ENCODE measurements at regions not wholly inside any gene's neighbourhood (a gene's known extent, or its start where the extent isn't known, plus 50 kb on each side); places are given as distances from the start of the nearest gene placed in this dataset.
"Not testable (repeated sequence)": the region's sequence is repeated elsewhere in the genome, so short reads cannot be mapped to it uniquely, and the experiment has no call there.

DNA sequence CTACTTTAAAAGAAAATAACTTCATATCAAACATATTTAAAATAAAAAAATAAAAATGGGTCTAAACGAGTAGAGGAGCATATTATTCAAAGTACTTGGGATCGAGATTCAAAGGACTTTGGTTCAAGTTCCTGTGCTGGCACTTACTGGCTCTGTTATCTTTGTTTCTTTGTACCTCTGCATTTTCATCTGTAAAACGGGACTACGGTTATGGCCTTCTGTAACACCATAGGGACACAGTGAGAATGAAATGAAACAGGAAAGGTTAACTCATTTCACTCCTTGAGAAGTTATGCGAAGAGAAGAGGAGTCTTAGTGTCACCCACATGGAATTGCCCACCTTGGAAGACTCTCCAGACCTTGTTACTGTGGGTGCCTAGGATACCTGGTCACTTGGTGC is 379.1 kb upstream of the CCL2 start:
- Histone ChIP-seq H3K36me3 (ENCODE audit: insufficient read depth, insufficient read length, low read length) (no peaks in the 10 kb centered on the region), H3K27me3 (ENCODE audit: insufficient read depth, insufficient read length) (no peaks in the 10 kb centered on the region), H3K4me1 (ENCODE audit: insufficient read depth, insufficient read length) (no peaks in the 10 kb centered on the region), H3K9ac (ENCODE audit: insufficient read length, low read depth) (no peak overlapping the region), H3K9me3 (ENCODE audit: insufficient read depth, low read length) (no peaks in the 10 kb centered on the region), H3K4me3 (ENCODE audit: insufficient read length, low read depth) (no peak overlapping the region)
- DNase-seq (ENCODE audit: low read depth, low spot score), result no peak
- no peak for TF ChIP-seq YY1 (IDR thresholded peaks at IDR 0.05; ENCODE audit: insufficient read depth, insufficient read length)
- TF ChIP-seq ZNF274 (IDR thresholded peaks at IDR 0.05; ENCODE audit: low read depth, low read length), result no peak
- TF ChIP-seq SUZ12 (IDR thresholded peaks at IDR 0.05; ENCODE audit: extremely low read depth, insufficient read depth, insufficient read length), result no peak

DNA sequence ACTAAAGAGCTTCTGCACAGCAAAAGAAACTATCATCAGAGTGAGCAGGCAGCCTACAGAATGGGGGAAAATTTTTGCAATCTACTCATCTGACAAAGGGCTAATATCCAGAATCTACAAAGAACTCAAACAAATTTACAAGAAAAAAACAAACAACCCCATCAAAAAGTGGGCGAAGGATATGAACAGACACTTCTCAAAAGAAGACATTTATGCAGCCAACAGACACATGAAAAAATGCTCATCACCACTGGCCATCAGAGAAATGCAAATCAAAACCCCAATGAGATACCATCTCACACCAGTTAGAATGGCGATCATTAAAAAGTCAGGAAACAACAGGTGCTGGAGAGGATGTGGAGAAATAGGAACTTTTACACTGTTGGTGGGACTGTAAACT is 372.8 kb upstream of the CCL2 start:
- not testable (repeated sequence) for H3K9ac ChIP-seq (ENCODE audit: insufficient read length, low read depth); DNase-seq (ENCODE audit: low read depth, low spot score); H3K27me3 ChIP-seq (ENCODE audit: insufficient read depth, insufficient read length); H3K4me3 ChIP-seq (ENCODE audit: insufficient read length, low read depth); H3K4me1 ChIP-seq (ENCODE audit: insufficient read depth, insufficient read length); H3K9me3 ChIP-seq (ENCODE audit: insufficient read depth, low read length); H3K36me3 ChIP-seq (ENCODE audit: insufficient read depth, insufficient read length, low read length)

DNA sequence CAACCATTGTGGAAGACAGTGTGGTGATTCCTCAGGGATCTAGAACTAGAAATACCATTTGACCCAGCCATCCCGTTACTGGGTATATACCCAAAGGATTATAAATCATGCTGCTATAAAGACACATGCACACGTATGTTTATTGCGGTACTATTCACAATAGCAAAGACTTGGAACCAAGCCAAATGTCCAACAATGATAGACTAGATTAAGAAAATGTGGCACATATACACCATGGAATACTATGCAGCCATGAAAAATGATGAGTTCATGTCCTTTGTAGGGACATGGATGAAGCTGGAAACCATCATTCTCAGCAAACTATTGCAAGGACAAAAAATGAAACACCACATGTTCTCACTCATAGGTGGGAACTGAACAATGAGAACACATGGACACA is 372.4 kb upstream of the CCL2 start:
- H3K9ac ChIP-seq (ENCODE audit: insufficient read length, low read depth); H3K4me1 ChIP-seq (ENCODE audit: insufficient read depth, insufficient read length); DNase-seq (ENCODE audit: low read depth, low spot score): not testable (repeated sequence)

GRCh38 chr17:33888455-33888854 is 366.6 kb upstream of the CCL2 start:
- H3K27me3 ChIP-seq (ENCODE audit: insufficient read depth, insufficient read length), result no peaks in the 10 kb centered on the region
- no peaks in the 10 kb centered on the region for H3K36me3 ChIP-seq (ENCODE audit: insufficient read depth, insufficient read length, low read length)
- DNase-seq (ENCODE audit: low read depth, low spot score), result no peak
- no peak overlapping the region for H3K4me3 ChIP-seq (ENCODE audit: insufficient read length, low read depth)
- no peak for TF ChIP-seq SUZ12 (IDR thresholded peaks at IDR 0.05; ENCODE audit: extremely low read depth, insufficient read depth, insufficient read length)
- TF ChIP-seq YY1 (IDR thresholded peaks at IDR 0.05; ENCODE audit: insufficient read depth, insufficient read length), result no peak
- TF ChIP-seq ZNF274 (IDR thresholded peaks at IDR 0.05; ENCODE audit: low read depth, low read length), result no peak
- no peak overlapping the region for H3K9ac ChIP-seq (ENCODE audit: insufficient read length, low read depth)
- no peaks in the 10 kb centered on the region for H3K9me3 ChIP-seq (ENCODE audit: insufficient read depth, low read length)
- H3K4me1 ChIP-seq (ENCODE audit: insufficient read depth, insufficient read length), result no peaks in the 10 kb centered on the region

More for the DNA sequence above, 372.4 kb upstream of the CCL2 start:
- not testable (repeated sequence) for H3K9me3 ChIP-seq (ENCODE audit: insufficient read depth, low read length); H3K36me3 ChIP-seq (ENCODE audit: insufficient read depth, insufficient read length, low read length); H3K4me3 ChIP-seq (ENCODE audit: insufficient read length, low read depth); H3K27me3 ChIP-seq (ENCODE audit: insufficient read depth, insufficient read length)

- TF ChIP-seq SUZ12 (IDR thresholded peaks at IDR 0.05; ENCODE audit: extremely low read depth, insufficient read depth, insufficient read length), result no peak
- no peak for TF ChIP-seq YY1 (IDR thresholded peaks at IDR 0.05; ENCODE audit: insufficient read depth, insufficient read length)
- TF ChIP-seq ZNF274 (IDR thresholded peaks at IDR 0.05; ENCODE audit: low read depth, low read length), result no peak
- Histone ChIP-seq H3K9ac (ENCODE audit: insufficient read length, low read depth) (no peak overlapping the region), H3K4me1 (ENCODE audit: insufficient read depth, insufficient read length) (no peaks in the 10 kb centered on the region), H3K27me3 (ENCODE audit: insufficient read depth, insufficient read length) (no peaks in the 10 kb centered on the region), H3K4me3 (ENCODE audit: insufficient read length, low read depth) (no peak overlapping the region), H3K9me3 (ENCODE audit: insufficient read depth, low read length) (no peaks in the 10 kb centered on the region), H3K36me3 (ENCODE audit: insufficient read depth, insufficient read length, low read length) (no peaks in the 10 kb centered on the region)
- DNase-seq (ENCODE audit: low read depth, low spot score), result no peak
Measured at GRCh38 chr17:33889040-33889439, 366.0 kb upstream of the CCL2 start.

GRCh38 chr17:33889766-33890165 is 365.3 kb upstream of the CCL2 start:
- no peaks in the 10 kb centered on the region for H3K36me3 ChIP-seq (ENCODE audit: insufficient read depth, insufficient read length, low read length)
- TF ChIP-seq YY1 (IDR thresholded peaks at IDR 0.05; ENCODE audit: insufficient read depth, insufficient read length) (no peak), ZNF274 (IDR thresholded peaks at IDR 0.05; ENCODE audit: low read depth, low read length) (no peak), SUZ12 (IDR thresholded peaks at IDR 0.05; ENCODE audit: extremely low read depth, insufficient read depth, insufficient read length) (no peak)
- no peak overlapping the region for H3K9ac ChIP-seq (ENCODE audit: insufficient read length, low read depth)
- no peak for DNase-seq (ENCODE audit: low read depth, low spot score)
- H3K27me3 ChIP-seq (ENCODE audit: insufficient read depth, insufficient read length), result no peaks in the 10 kb centered on the region
- H3K4me1 ChIP-seq (ENCODE audit: insufficient read depth, insufficient read length), result no peaks in the 10 kb centered on the region
- no peak overlapping the region for H3K4me3 ChIP-seq (ENCODE audit: insufficient read length, low read depth)
- H3K9me3 ChIP-seq (ENCODE audit: insufficient read depth, low read length), result no peaks in the 10 kb centered on the region

- no peak overlapping the region for H3K9ac ChIP-seq (ENCODE audit: insufficient read length, low read depth)
- no peak for TF ChIP-seq YY1 (IDR thresholded peaks at IDR 0.05; ENCODE audit: insufficient read depth, insufficient read length)
- no peak for TF ChIP-seq SUZ12 (IDR thresholded peaks at IDR 0.05; ENCODE audit: extremely low read depth, insufficient read depth, insufficient read length)
- no peak for TF ChIP-seq ZNF274 (IDR thresholded peaks at IDR 0.05; ENCODE audit: low read depth, low read length)
- H3K9me3 ChIP-seq (ENCODE audit: insufficient read depth, low read length), result no peaks in the 10 kb centered on the region
- no peaks in the 10 kb centered on the region for H3K4me1 ChIP-seq (ENCODE audit: insufficient read depth, insufficient read length)
- no peak for DNase-seq (ENCODE audit: low read depth, low spot score)
- no peaks in the 10 kb centered on the region for H3K36me3 ChIP-seq (ENCODE audit: insufficient read depth, insufficient read length, low read length)
- no peaks in the 10 kb centered on the region for H3K27me3 ChIP-seq (ENCODE audit: insufficient read depth, insufficient read length)
- H3K4me3 ChIP-seq (ENCODE audit: insufficient read length, low read depth), result no peak overlapping the region
Measured at GRCh38 chr17:33892717-33893591, 362.1 kb upstream of the CCL2 start.
